GM04504 (cell line): ENCODE measurements at regions not wholly inside any gene's neighbourhood (a gene's known extent, or its start where the extent isn't known, plus 50 kb on each side); places are given as distances from the start of the nearest gene placed in this dataset.

Source experiments
- DNase-seq: peaks from one replicate; pipeline ENCODE4 v3.0.0-alpha.2; 2012; ENCODE audit warnings: low read depth

DNA sequence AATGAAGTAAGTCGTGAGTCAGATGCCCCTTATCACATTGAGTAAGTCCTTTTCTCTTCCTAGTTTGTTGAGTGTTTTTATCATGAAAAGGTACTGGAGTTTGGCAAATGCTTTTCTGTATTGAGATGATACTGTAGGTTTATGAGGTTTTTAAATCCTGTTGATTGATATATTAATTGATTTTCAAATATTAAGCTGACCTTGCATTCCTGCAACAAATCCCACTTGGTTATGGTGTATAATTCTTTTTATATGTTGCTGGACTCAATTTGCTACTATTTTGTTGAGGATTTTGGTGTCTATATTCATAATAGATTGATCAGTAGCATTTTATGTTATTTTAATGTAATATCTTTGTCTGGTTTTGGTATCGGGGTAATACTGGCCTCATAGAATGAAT is 81.0 kb upstream of the BNC2 start:
- no peak for DNase-seq

DNA sequence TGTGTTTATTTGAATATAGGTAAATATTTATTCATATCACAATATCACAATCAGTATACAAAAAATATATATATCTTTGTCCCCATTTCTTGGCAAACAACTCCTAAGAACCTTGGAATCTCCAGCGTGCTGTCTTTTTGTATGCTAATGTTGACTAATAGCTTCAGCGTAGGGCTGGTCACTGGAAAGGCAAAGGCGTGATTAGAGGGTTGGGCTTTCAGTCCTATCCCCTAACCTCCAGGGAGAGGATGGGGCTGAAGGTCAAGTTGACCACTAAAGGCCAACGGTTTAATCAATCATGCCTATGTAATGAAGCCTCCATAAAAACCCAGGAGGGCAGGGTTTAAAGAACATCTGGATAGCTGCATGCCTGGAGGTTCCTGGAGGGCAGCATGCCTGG is 79.6 kb upstream of the BNC2 start:
- DNase-seq: no peak

DNA sequence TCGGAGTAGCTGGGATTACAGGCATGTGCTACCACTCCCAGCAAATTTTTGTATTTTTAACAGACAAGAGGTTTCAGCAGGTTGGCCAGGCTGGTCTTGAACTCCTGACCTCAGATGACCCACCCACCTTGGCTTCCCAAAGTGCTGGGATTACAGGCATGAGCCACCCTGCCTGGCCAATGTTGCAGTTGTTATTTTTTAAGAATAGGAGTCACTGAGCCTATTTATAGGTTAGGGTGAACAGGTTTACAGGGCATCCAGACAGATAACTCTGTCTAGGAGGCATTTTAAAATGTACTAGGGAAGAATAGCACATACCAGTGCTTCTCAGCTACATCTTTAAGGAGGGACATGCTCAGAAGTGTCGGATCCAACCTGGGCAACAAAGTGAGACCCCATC is 60.1 kb upstream of the BNC2 start:
- DNase-seq: no peak

DNA sequence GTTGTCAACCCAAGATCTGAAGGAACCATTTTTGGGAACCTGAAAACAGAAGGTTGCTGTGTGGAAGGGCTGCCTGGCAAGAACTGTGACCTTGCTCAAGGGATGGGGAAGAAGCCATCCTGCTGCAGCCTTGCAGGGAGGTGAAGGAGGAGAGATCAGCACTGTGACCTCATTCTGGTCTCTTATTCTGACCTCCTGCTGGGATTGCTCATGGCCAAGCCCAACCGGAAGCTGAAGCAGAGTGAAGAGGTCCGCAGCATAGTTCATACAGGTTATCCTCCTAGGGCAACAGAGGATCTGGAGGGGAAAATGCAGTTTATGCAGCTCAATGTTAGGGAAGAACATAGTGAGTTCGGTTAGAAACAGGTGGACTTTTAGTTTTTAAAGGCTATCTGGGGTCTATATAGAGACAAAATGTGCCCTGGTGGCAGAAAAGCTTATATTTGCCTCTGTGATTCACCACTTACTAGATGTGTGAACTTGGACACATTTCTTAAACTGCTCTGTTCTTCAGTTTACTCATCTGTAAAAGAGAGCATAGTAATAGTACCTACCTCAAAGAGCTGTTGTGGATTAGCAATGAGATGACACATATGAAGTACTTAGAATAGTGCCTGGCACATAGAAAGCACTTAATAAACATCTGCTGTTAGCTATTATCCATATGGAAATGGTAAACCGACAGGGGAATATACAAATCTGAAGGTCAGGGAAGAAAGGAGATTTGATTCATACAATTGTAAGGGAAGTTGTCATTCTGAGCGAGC is 57.9 kb upstream of the BNC2 start:
- DNase-seq: no peak

DNA sequence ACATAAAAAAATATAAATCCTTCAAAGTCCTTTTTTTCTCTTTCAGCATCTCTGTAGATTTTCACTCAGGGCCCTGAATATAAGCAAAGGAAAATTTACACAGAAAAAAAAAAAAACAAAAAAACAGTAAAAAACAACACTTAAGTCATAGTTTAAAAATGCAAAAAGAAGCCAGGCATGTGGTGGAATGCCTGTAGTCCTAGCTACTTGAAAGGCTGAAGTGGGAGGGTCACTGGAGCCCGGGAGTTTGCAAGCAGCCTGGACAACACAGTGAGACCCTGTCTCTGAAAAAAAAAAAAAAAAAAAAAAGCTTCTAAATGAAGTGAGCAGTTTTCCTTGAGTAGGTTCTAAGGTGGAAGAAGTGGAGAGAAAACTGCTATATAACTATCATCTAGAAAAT is 55.0 kb upstream of the BNC2 start:
- DNase-seq: no peak

DNA sequence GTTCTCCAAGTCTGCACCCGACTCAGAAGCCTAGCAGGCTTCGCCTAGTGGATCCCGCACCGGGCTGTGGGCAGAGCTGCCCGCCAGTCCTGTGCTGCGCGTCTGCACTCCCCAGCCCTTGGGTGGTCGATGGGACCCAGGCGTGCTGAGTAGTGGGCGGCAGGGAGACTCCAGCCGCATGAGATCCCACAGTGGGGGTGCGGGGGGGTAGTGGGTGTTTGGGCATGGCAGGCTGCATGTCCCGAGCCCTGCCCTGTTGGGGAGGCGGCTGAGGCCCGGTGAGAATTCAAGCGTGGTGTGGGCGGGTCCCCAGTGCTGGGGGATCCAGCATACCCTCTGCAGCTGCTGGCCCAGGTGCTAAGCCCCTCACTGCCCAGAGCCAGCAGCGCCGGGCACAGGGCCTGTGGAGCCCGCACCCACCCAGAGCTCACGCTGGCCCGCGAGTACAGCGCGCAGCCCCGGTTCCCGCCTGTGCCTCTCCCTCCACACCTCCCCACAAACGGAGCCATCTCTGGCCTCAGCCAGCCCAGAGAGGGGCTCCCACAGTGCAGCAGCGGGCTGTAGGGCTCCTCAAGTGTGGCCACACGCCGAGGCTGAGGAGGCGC is 53.9 kb upstream of the BNC2 start:
- no peak for DNase-seq

DNA sequence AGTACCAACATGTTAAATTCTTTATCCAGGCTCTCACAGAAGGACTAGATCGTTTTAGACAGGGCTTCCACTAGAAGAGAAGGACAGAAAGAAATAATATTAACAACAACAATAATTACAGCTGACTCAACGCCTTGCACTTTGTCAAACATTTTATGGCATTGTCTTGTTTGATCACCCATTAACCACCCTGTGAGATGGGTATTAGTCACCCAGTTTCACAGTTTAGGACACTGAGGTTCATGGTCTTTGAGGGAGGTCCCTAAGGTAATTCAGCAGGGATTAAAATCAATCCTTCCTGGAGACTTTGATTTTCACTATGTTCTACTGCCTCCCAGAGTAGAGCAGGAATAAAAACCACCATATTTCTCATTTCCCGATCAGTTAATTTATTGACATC is 51.4 kb upstream of the BNC2 start:
- no peak for DNase-seq
